CD14-positive monocyte (primary cell): ENCODE measurements at regions not wholly inside any gene's neighbourhood (a gene's known extent, or its start where the extent isn't known, plus 50 kb on each side); places are given as distances from the start of the nearest gene placed in this dataset.

ENCODE experiments used
- DNase-seq, 3 donors: peaks; one replicate each; pipeline ENCODE4 v3.0.0-alpha.2; 2011 to 2022
- H2AFZ ChIP-seq: 2 replicates; pipeline ENCODE4 v1.6.0; 2012; ENCODE audit warnings: mild to moderate bottlenecking, low read depth, low read length, inconsistent platforms; ENCODE audit not compliant: insufficient read depth, poor library complexity, severe bottlenecking
- H3K27ac ChIP-seq, 2 donors: 1 replicate in 1 of 2; 2 replicates in 1 of 2; pipeline ENCODE4 v1.5.1; 2012 to 2013; ENCODE audit warnings: low read length in 2 of 2, control low read depth in 1 of 2, inconsistent platforms in 1 of 2, low read depth in 1 of 2, mild to moderate bottlenecking in 1 of 2
- H3K27me3 ChIP-seq, 2 donors: one replicate each; pipeline versions ENCODE4 v1.6.0 to v1.6.1; 2011 to 2013; ENCODE audit warnings: low read length in 2 of 2; ENCODE audit not compliant: control insufficient read depth in 2 of 2, insufficient read depth in 2 of 2
- H3K36me3 ChIP-seq, 2 donors: replicated peaks in 1 of 2; 1 replicate in 1 of 2; 2 replicates in 1 of 2; pipeline versions ENCODE4 v1.5.1 to v1.6.1; 2012 to 2013; ENCODE audit warnings: low read length in 2 of 2, control low read depth in 1 of 2, inconsistent platforms in 1 of 2, mild to moderate bottlenecking in 1 of 2; ENCODE audit not compliant: insufficient read depth in 2 of 2, control insufficient read depth in 1 of 2
- H3K4me1 ChIP-seq, 2 donors: 1 replicate in 1 of 2; 2 replicates in 1 of 2; pipeline versions ENCODE4 v1.5.1 to v1.6.1; 2012 to 2013; ENCODE audit warnings: low read length in 2 of 2, control low read depth in 1 of 2, inconsistent platforms in 1 of 2, mild to moderate bottlenecking in 1 of 2, moderate library complexity in 1 of 2; ENCODE audit not compliant: insufficient read depth in 2 of 2, control insufficient read depth in 1 of 2
- H3K4me2 ChIP-seq: replicated peaks from 2 replicates; pipeline ENCODE3; 2012; ENCODE audit warnings: low read length, moderate library complexity, mild to moderate bottlenecking; ENCODE audit not compliant: poor library complexity, severe bottlenecking; ENCODE audit errors: extremely low read depth
- H3K4me3 ChIP-seq, 3 experiments: fragments of 200-600 bp in 1 of 3; sonication (generic) in 1 of 3; replicated peaks in 1 of 3; 1 replicate in 2 of 3; 2 replicates in 1 of 3; pipeline ENCODE4 v1.5.1; 2011 to 2013; ENCODE audit warnings: low read length in 3 of 3, mild to moderate bottlenecking in 3 of 3, control low read depth in 2 of 3, low read depth in 2 of 3, inconsistent platforms in 1 of 3, moderate library complexity in 1 of 3
- H3K79me2 ChIP-seq: 2 replicates; pipeline ENCODE4 v1.6.0; 2012; ENCODE audit warnings: mild to moderate bottlenecking, control low read depth, inconsistent platforms, low read length, moderate library complexity; ENCODE audit not compliant: insufficient read depth
- H3K9ac ChIP-seq: 2 replicates; pipeline ENCODE4 v1.6.0; 2017; ENCODE audit warnings: low read length, mild to moderate bottlenecking; ENCODE audit not compliant: insufficient read depth, poor library complexity, severe bottlenecking
- H3K9me3 ChIP-seq, 2 donors: replicated peaks in 1 of 2; 1 replicate in 1 of 2; 2 replicates in 1 of 2; pipeline versions ENCODE4 v1.5.1 to v1.6.1; 2012 to 2013; ENCODE audit warnings: low read length in 2 of 2, control low read depth in 1 of 2; ENCODE audit not compliant: control insufficient read depth in 1 of 2, insufficient read depth in 1 of 2
- H4K20me1 ChIP-seq: 2 replicates; pipeline ENCODE4 v1.6.0; 2012; ENCODE audit warnings: mild to moderate bottlenecking, low read length, control low read depth, moderate library complexity; ENCODE audit not compliant: insufficient read depth
- H3K27ac Mint-ChIP-seq, 7 donors: one replicate each; pipeline ENCODE4 v1.8.0; 2020; ENCODE audit warnings: mild to moderate bottlenecking in 7 of 7, mixed read lengths in 7 of 7, moderate library complexity in 6 of 7, inconsistent platforms in 2 of 7
- H3K27me3 Mint-ChIP-seq, 3 donors: one replicate each; pipeline ENCODE4 v1.8.0; 2021 to 2022; ENCODE audit warnings: low read depth in 3 of 3, mild to moderate bottlenecking in 3 of 3, mixed read lengths in 3 of 3, moderate library complexity in 3 of 3, inconsistent platforms in 1 of 3
- H3K36me3 Mint-ChIP-seq, 2 donors: one replicate each; pipeline ENCODE4 v1.8.0; 2020; ENCODE audit warnings: mixed read lengths in 2 of 2, inconsistent platforms in 1 of 2, mild to moderate bottlenecking in 1 of 2
- H3K4me1 Mint-ChIP-seq: one replicate; pipeline ENCODE4 v1.8.0; 2020; ENCODE audit warnings: mild to moderate bottlenecking, mixed read lengths
- H3K4me3 Mint-ChIP-seq, 2 donors: one replicate each; pipeline ENCODE4 v1.8.0; 2020; ENCODE audit warnings: mild to moderate bottlenecking in 2 of 2, mixed read lengths in 2 of 2, moderate library complexity in 1 of 2
- H3K9me3 Mint-ChIP-seq, 7 donors: one replicate each; pipeline ENCODE4 v1.8.0; 2020 to 2022; ENCODE audit warnings: mixed read lengths in 7 of 7, mild to moderate bottlenecking in 6 of 7, moderate library complexity in 6 of 7, inconsistent platforms in 2 of 7
- WGBS: methylation state at CpG from one replicate; pipeline ENCODE4 v1.1.5; 2013; ENCODE audit warnings: missing lambda C conversion rate; ENCODE audit not compliant: insufficient coverage; 5-methylcytosine and 5-hydroxymethylcytosine counted together
- intact Hi-C, 2 donors: fragments of 100-400 bp; cut with micrococcal nuclease; formaldehyde crosslinking; loops; one replicate each; pipeline versions ENCODE4 v1.15.0 to v1.15.1; 2023
- TF ChIP-seq, protein P1 (sequence below): fragments of 200-600 bp; IDR thresholded peaks from one replicate; pipeline ENCODE4 v1.8.0; 2022; ENCODE audit warnings: antibody characterized with exemption, mild to moderate bottlenecking

DNA sequence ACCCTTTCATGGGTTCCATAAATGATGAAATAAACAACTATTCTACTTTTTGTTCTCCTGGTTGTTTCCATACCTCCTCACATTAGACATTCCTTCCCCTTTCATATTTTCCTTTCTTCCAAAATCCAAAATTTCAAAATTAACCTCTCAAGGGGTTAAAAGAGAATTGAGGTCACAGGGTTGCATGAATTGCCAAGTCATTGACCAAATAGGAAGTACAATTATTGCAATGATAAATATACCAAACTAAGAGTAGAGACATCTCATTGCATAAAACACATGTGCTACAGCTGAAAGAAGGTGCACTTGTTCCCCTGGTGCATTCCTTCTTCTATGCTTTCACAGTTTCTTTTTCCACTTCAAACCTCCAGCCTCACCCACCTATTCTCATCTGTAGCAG lies 136.1 kb downstream of the KCTD12 start:
- Mint-ChIP-seq H3K4me3 (no peak overlapping the region), H3K9me3 (peaks cover 0 to 5% (median 0%) of the 10 kb centered on the region in 7 donors), H3K27ac (no peak overlapping the region), H3K27me3 (no peaks in the 10 kb centered on the region), H3K4me1 (peaks cover 24% of the 10 kb centered on the region), H3K36me3 (no peaks in the 10 kb centered on the region)
- Histone ChIP-seq H3K27ac (peak overlapping the region; percentile 14 to 76), H3K36me3 (no peaks in the 10 kb centered on the region), H3K9ac (no peak overlapping the region), H2AFZ (no peak overlapping the region), H3K79me2 (no peaks in the 10 kb centered on the region), H3K4me1 (peaks cover 73 to 79% of the 10 kb centered on the region in 2 donors), H4K20me1 (no peaks in the 10 kb centered on the region), H3K27me3 (no peaks in the 10 kb centered on the region), H3K4me3 (peak overlapping the region in 1 of 3 experiments; percentile 27), H3K9me3 (no peaks in the 10 kb centered on the region), H3K4me2 (peak overlapping the region; percentile 37)
- intact Hi-C loops: loop anchor here in 1 of 2 donors (10.0 kb wide), 1 partner anchor 135 kb away; the partner anchor contains the start of gene KCTD12
- TF ChIP-seq, protein P1, sequence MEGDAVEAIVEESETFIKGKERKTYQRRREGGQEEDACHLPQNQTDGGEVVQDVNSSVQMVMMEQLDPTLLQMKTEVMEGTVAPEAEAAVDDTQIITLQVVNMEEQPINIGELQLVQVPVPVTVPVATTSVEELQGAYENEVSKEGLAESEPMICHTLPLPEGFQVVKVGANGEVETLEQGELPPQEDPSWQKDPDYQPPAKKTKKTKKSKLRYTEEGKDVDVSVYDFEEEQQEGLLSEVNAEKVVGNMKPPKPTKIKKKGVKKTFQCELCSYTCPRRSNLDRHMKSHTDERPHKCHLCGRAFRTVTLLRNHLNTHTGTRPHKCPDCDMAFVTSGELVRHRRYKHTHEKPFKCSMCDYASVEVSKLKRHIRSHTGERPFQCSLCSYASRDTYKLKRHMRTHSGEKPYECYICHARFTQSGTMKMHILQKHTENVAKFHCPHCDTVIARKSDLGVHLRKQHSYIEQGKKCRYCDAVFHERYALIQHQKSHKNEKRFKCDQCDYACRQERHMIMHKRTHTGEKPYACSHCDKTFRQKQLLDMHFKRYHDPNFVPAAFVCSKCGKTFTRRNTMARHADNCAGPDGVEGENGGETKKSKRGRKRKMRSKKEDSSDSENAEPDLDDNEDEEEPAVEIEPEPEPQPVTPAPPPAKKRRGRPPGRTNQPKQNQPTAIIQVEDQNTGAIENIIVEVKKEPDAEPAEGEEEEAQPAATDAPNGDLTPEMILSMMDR: no peak
- peak; percentile 21 to 58 (median 39) for DNase-seq

DNA sequence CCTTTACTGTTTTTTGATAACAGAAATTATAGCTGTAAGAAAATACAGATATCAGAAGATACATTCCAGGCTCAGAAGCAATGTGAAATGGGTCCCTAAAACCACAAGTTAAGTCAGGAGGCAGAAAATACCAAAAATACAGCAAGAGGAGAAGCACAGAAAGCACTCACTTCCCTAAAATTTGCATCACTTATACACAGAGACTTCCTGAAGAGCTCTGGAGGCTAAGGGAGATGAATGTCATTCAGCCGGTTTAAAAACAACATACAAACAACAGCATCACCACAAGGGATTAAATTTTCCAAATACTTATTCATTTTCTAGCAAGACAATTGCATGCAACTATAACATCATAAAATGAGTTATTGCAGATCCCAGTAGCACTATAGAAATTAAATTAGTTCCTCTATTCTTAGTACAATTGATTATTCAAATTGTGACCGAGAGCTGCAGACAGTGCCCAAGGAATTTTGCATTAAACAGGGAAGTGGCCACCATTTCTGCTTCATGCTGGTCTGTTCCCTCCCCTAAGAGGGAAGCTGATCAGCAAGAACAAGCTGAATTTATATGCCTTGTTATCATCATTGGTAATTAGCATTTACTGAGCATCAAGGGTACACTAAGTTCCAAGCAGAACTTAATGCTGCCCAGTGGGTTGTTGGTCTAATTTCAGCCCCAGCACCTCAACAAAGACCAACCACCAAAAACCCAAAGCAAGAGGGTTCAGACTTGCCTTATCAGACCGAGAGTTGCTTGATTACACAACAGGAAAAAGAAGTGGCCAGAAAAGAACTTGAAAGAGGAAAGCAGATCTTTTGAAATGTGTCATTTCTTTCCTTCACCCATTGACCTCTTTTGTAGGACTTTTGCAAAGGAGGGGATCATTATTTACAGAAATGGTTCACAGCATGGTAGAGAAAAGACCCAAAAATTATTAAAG lies 140.7 kb downstream of the KCTD12 start:
- Histone ChIP-seq H3K4me3 (peak overlapping the region in 2 of 3 experiments; percentile 33 to 69), H3K4me2 (peak overlapping the region; percentile 75), H3K9me3 (peaks cover 8 to 24% of the 10 kb centered on the region in 2 donors), H3K79me2 (no peaks in the 10 kb centered on the region), H3K27me3 (no peaks in the 10 kb centered on the region), H3K9ac (peak overlapping the region; percentile 6), H2AFZ (no peak overlapping the region), H3K27ac (peak overlapping the region; percentile 84 to 86), H3K4me1 (peaks cover 62 to 67% of the 10 kb centered on the region in 2 donors), H3K36me3 (no peaks in the 10 kb centered on the region), H4K20me1 (no peaks in the 10 kb centered on the region)
- TF ChIP-seq, protein P1: no peak
- Mint-ChIP-seq H3K9me3 (peaks cover 8 to 29% (median 15%) of the 10 kb centered on the region in 7 donors), H3K27ac (peak overlapping the region; percentile 85 to 95 (median 91)), H3K4me3 (peak overlapping the region; percentile 49 to 66), H3K4me1 (peaks cover 31% of the 10 kb centered on the region), H3K36me3 (peaks cover 3 to 4% of the 10 kb centered on the region in 2 donors), H3K27me3 (no peaks in the 10 kb centered on the region)
- WGBS: 0% methylated on average over 1 of the region's 3 CpGs
- intact Hi-C loops: loop anchor here (5.0 to 10.0 kb wide), 4 partner anchors 49 to 142 kb away; partner anchors contain the start of gene KCTD12 (in 1 of the 2)
- peak; percentile 64 to 78 (median 77) for DNase-seq
